GM10248 (cell line): ENCODE measurements at regions not wholly inside any gene's neighbourhood (a gene's known extent, or its start where the extent isn't known, plus 50 kb on each side); places are given as distances from the start of the nearest gene placed in this dataset.

Experiments
- CTCF ChIA-PET: fragments of 300-600 bp; sonication (Branson Sonifier 250); formaldehyde crosslinking; extraction: SDS; loops from one replicate; lab custom pipeline; 2021; ENCODE audit warnings: antibody characterized with exemption; lab: Yijun Ruan, JAX
- POLR2A ChIA-PET: fragments of 350-650 bp; sonication (Branson Sonifier 250); formaldehyde crosslinking; extraction: SDS; loops from one replicate; lab custom pipeline; 2020; ENCODE audit warnings: antibody characterized with exemption; lab: Yijun Ruan, JAX
- DNase-seq: peaks from one replicate; pipeline ENCODE4 v3.0.0; 2012; ENCODE audit errors: extremely low spot score
- TF ChIP-seq, protein P1 (sequence below): IDR thresholded peaks from 2 replicates; pipeline ENCODE4 v1.5.1; 2012; ENCODE audit warnings: mild to moderate bottlenecking, low read depth; ENCODE audit errors: extremely low read depth, missing control alignments, control extremely low read depth

DNA sequence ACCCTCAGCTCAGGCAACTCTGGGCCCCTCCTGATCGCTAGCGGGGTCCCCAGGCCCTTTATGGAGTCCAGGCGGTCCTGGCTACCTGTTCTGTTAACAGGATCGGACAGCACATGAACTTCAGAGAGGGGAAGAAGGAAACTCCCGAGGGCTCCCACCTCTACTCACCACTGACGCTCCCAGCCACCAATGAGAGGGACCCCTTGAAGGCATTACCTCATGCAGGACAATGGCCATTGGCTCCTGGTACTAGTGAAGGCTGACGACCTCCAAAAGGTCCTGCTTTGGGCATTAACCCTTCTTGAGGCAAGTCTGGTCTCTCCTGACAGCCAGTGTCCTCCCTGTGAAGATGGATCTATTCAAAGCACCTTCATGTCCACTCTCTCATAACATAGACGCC lies 71.5 kb upstream of the LMO1 start:
- CTCF ChIA-PET, result interaction anchor here (1.4 kb wide), 1 partner anchor 232 kb away, joined by 6 read pairs; no protein-coding TSS in a partner anchor
- POLR2A ChIA-PET, result no interaction called here
- no peak for DNase-seq
- TF ChIP-seq, protein P1, sequence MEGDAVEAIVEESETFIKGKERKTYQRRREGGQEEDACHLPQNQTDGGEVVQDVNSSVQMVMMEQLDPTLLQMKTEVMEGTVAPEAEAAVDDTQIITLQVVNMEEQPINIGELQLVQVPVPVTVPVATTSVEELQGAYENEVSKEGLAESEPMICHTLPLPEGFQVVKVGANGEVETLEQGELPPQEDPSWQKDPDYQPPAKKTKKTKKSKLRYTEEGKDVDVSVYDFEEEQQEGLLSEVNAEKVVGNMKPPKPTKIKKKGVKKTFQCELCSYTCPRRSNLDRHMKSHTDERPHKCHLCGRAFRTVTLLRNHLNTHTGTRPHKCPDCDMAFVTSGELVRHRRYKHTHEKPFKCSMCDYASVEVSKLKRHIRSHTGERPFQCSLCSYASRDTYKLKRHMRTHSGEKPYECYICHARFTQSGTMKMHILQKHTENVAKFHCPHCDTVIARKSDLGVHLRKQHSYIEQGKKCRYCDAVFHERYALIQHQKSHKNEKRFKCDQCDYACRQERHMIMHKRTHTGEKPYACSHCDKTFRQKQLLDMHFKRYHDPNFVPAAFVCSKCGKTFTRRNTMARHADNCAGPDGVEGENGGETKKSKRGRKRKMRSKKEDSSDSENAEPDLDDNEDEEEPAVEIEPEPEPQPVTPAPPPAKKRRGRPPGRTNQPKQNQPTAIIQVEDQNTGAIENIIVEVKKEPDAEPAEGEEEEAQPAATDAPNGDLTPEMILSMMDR, result no peak

DNA sequence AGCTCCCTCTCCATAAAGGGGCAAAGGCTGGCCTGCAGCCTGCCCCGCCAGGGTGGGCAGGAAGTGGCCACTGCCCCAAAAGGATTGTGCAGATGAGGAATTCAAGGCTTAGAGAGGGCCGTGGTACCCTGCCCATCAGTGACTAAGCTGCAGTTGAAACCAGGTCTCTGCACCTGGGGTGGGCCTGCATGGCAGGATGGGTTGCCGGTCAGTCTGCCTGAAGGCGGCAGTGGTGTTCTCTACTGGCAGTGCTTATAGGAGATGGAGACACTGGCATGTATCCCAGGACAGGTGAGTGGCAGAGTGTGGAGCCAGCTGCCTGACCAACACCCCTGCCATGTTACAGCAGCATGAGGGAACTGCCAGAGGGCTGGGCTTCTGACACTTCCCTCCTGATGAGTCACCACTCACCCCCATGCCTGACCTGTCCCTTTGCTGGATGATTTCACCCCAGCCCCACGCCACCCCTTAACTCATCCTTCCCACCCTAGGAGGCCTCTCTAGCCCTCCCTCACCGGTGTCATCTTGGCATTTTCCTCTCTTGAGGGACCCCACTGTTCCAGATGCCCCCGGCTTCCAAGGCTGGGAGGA lies 70.2 kb upstream of the LMO1 start:
- no peak for DNase-seq
- CTCF ChIA-PET, result no interaction called here
- POLR2A ChIA-PET, result no interaction called here
- TF ChIP-seq, protein P1, result no peak

DNA sequence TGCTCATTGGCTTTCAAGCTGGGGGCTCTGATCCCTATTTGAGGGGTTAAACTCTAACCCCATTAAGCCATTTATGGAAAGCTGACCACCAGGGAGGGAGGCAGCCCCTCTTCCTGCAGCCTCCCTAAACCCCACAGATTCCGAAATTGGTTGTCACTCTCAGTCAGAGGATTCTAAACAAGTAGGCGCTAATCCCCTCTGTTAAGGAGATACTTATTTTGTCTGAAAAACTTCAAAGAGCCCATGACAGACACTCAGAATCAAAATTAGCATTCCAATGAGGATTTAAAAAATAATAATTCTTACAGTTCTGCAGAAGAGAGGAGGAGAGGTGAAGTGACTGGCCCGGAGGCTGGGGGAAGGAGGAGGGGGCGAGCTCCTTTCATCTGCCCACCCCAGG lies 69.7 kb upstream of the LMO1 start:
- no peak for DNase-seq
- TF ChIP-seq, protein P1, result no peak
- CTCF ChIA-PET, result no interaction called here
- POLR2A ChIA-PET, result no interaction called here

- CTCF ChIA-PET, result no interaction called here
- TF ChIP-seq, protein P1, result no peak
Measured at GRCh38 chr11:8332891-8333290, 69.2 kb upstream of the LMO1 start.

DNA sequence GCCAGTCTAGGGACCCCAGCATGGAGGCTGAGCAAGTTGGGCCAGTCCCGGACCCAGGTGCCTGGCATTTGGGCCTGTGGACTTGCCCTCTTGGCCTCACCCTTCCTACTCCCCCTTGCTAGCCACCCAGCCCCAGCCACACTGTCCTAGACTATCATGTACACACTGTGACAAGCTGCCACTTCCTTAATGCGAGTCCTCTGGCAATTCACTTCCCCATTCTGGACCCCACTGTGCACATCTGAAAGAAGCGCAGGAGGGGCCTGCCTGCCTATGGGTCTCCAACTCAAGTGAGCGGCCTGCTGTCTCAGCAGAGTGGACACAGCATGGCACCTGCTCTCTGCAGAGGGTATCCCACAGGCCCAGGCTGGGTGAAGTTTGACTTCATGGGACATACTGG lies 68.5 kb upstream of the LMO1 start:
- ChIA-PET CTCF (no interaction called here), POLR2A (interaction anchor here (0.6 kb wide), 1 partner anchor 62 kb away, joined by 3 read pairs; no protein-coding TSS in a partner anchor)
- peak; percentile 49 for DNase-seq
- TF ChIP-seq, protein P1, result no peak

More at GRCh38 chr11:8332891-8333290, 69.2 kb upstream of the LMO1 start:
- POLR2A ChIA-PET, result no interaction called here
- no peak for DNase-seq

GRCh38 chr11:8331767-8332166 lies 68.1 kb upstream of the LMO1 start:
- no peak for DNase-seq
- ChIA-PET POLR2A (interaction anchor here (0.6 kb wide), 1 partner anchor 62 kb away, joined by 3 read pairs; no protein-coding TSS in a partner anchor), CTCF (no interaction called here)
- TF ChIP-seq, protein P1, result no peak
